ENCODE measurements at regions not wholly inside any gene's neighbourhood (a gene's known extent, or its start where the extent isn't known, plus 50 kb on each side); places are given as distances from the start of the nearest gene placed in this dataset.

- H3K9me3 Mint-ChIP-seq: no peaks in the 10 kb centered on the region
- DNase-seq: no peak
- no peaks in the 10 kb centered on the region for H3K4me1 Mint-ChIP-seq
- H3K27ac Mint-ChIP-seq: no peak overlapping the region
- H3K4me3 Mint-ChIP-seq: no peak overlapping the region
- no peaks in the 10 kb centered on the region for H3K27me3 Mint-ChIP-seq
- H3K36me3 Mint-ChIP-seq: no peaks in the 10 kb centered on the region
- ATAC-seq (replicated peaks): no peak
These were observed 205.8 kb downstream of the ARL6IP6 start for GRCh38 chr2:152924219-152924618.

GRCh38 chr2:152920846-152921245 is 202.4 kb downstream of the ARL6IP6 start:
- no peak for DNase-seq
- no peaks in the 10 kb centered on the region for H3K27me3 Mint-ChIP-seq
- no peaks in the 10 kb centered on the region for H3K4me1 Mint-ChIP-seq
- no peak for ATAC-seq (replicated peaks)
- peaks cover 0 to 3% of the 10 kb centered on the region in 2 donors for H3K9me3 Mint-ChIP-seq
- H3K36me3 Mint-ChIP-seq: no peaks in the 10 kb centered on the region
- no peak overlapping the region for H3K4me3 Mint-ChIP-seq
- H3K27ac Mint-ChIP-seq: no peak overlapping the region

- Mint-ChIP-seq H3K27ac (no peak overlapping the region), H3K4me1 (no peaks in the 10 kb centered on the region), H3K4me3 (no peak overlapping the region), H3K27me3 (no peaks in the 10 kb centered on the region), H3K9me3 (peaks cover 0 to 3% of the 10 kb centered on the region in 2 donors), H3K36me3 (no peaks in the 10 kb centered on the region)
- no peak for DNase-seq
- ATAC-seq (replicated peaks): no peak
These were observed 192.6 kb downstream of the ARL6IP6 start for GRCh38 chr2:152910970-152911369.

- H3K9me3 Mint-ChIP-seq: peaks cover 0 to under 1% of the 10 kb centered on the region in 2 donors
- no peaks in the 10 kb centered on the region for H3K27me3 Mint-ChIP-seq
- H3K27ac Mint-ChIP-seq: no peak overlapping the region
- ATAC-seq (replicated peaks) (no peak), DNase-seq (no peak)
- no peaks in the 10 kb centered on the region for H3K36me3 Mint-ChIP-seq
- H3K4me1 Mint-ChIP-seq: no peaks in the 10 kb centered on the region
- no peak overlapping the region for H3K4me3 Mint-ChIP-seq
These were observed 188.6 kb downstream of the ARL6IP6 start for GRCh38 chr2:152907046-152907445.

DNA sequence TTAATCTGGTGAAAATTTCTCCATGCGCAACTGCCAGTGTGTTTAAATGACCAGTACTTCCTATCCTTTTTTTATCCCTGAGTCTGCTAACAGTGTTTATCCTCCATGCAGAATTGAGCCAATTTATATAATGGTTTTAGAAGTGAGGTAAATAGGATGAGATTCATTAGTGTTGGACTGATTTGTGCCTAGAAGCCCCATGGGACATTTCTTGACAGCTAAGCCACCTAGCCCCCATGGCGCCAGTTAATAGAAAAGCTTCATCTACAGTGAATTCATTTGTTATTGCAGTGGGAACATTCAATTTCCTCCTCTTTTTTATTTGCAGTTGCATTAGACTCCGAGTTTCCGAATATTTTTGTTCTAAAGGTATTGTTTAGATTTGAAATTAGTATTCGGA is 175.6 kb downstream of the ARL6IP6 start:
- Mint-ChIP-seq H3K36me3 (no peaks in the 10 kb centered on the region), H3K4me1 (no peaks in the 10 kb centered on the region), H3K27me3 (no peaks in the 10 kb centered on the region), H3K9me3 (peaks cover 0 to 2% of the 10 kb centered on the region in 2 donors), H3K27ac (no peak overlapping the region), H3K4me3 (no peak overlapping the region)
- DNase-seq (no peak), ATAC-seq (replicated peaks) (no peak)

DNA sequence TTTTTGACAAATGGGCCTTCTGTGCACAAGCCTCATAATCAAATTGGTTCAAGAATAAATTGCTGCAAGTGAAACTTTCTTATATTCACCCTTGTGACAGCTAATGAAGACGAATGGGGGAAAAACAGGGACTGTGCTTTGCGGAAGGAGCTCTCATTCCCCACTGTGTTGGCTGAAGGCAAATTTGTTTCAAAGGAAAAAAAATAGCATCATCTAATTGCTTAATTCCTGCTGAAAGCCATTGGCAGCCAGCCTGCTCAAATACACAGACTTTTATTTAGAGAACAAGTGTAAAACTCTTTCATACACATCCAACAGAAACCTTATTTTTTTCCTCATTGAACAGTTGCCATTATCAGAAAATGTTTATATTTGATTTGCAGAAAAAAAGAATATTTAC is 172.3 kb downstream of the ARL6IP6 start:
- H3K4me1 Mint-ChIP-seq: no peaks in the 10 kb centered on the region
- DNase-seq (no peak), ATAC-seq (replicated peaks) (no peak)
- H3K4me3 Mint-ChIP-seq: no peak overlapping the region
- H3K27ac Mint-ChIP-seq: no peak overlapping the region
- no peaks in the 10 kb centered on the region for H3K9me3 Mint-ChIP-seq
- H3K36me3 Mint-ChIP-seq: no peaks in the 10 kb centered on the region
- H3K27me3 Mint-ChIP-seq: no peaks in the 10 kb centered on the region

DNA sequence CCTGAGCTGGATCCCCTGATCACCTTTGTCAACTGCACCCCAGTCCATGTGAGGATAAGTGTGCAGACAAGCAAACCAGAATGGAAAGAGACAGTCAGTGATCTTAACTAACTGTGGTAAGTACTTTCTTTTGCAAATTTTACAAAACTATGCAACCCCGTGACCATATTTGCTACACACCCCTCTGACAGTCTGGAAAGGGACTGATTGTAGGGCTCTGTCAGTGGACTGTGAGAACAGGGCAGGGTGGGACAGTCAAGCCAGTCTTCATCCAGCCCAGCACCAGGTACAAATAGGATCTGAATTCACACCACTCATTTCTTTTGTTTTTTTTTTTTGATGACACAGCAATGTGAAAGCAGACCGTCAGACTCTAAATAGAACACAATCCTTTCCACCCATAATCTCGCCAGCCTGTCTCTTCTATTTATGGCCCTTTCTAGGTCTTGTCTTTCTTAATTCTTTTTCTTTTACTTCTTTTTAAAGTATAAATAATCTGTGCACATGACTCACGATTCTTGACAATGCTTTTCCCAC is 165.6 kb downstream of the ARL6IP6 start:
- H3K4me3 Mint-ChIP-seq: no peak overlapping the region
- DNase-seq (no peak), ATAC-seq (replicated peaks) (no peak)
- peaks cover 0 to 2% of the 10 kb centered on the region in 2 donors for H3K9me3 Mint-ChIP-seq
- no peaks in the 10 kb centered on the region for H3K27me3 Mint-ChIP-seq
- H3K27ac Mint-ChIP-seq: no peak overlapping the region
- no peaks in the 10 kb centered on the region for H3K4me1 Mint-ChIP-seq
- H3K36me3 Mint-ChIP-seq: no peaks in the 10 kb centered on the region

DNA sequence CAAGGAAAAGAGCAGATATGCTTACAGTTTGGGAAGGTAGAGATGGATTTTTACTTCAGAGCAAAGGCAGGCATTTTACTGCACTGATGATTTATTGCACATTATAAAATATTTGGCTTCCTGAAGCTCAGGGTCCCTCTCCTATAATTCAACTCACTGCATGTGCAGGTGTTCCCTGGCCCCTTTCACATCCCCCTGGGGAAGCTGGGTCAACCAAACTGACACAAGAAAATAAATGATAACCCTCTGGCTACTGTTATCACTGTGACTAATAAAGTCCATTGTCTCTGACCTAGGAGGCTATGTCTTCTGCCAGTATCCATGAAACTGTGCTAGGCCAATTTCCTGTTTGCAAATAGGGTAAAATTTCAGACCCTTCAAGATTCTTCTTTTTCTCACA is 163.1 kb downstream of the ARL6IP6 start:
- ATAC-seq (replicated peaks) (no peak), DNase-seq (no peak)
- H3K9me3 Mint-ChIP-seq: peaks cover 0 to 3% of the 10 kb centered on the region in 2 donors
- H3K36me3 Mint-ChIP-seq: no peaks in the 10 kb centered on the region
- H3K27me3 Mint-ChIP-seq: no peaks in the 10 kb centered on the region
- H3K4me3 Mint-ChIP-seq: no peak overlapping the region
- no peak overlapping the region for H3K27ac Mint-ChIP-seq
- H3K4me1 Mint-ChIP-seq: no peaks in the 10 kb centered on the region

DNA sequence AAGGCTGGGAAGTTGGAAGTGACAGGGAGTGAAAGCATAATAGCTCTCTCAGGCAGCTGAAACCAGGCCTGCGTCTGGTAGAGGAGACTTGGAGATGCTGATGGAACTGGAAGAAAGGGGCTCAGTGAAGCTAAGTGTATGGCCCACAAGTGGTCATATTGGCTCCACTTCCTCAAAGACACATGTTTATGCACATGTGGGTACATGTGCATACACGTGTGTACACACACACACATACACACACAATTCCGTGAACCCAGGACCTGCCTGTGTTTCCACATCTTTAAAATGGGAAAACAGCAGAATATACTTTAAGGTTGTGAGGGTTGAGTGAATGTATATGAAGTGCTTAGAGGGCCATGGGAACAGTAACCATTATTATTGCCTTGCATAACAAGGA is 160.9 kb downstream of the ARL6IP6 start:
- Mint-ChIP-seq H3K4me1 (no peaks in the 10 kb centered on the region), H3K9me3 (peaks cover 0 to 3% of the 10 kb centered on the region in 2 donors), H3K36me3 (no peaks in the 10 kb centered on the region), H3K27ac (no peak overlapping the region), H3K4me3 (no peak overlapping the region), H3K27me3 (no peaks in the 10 kb centered on the region)
- ATAC-seq (replicated peaks) (no peak), DNase-seq (no peak)

DNA sequence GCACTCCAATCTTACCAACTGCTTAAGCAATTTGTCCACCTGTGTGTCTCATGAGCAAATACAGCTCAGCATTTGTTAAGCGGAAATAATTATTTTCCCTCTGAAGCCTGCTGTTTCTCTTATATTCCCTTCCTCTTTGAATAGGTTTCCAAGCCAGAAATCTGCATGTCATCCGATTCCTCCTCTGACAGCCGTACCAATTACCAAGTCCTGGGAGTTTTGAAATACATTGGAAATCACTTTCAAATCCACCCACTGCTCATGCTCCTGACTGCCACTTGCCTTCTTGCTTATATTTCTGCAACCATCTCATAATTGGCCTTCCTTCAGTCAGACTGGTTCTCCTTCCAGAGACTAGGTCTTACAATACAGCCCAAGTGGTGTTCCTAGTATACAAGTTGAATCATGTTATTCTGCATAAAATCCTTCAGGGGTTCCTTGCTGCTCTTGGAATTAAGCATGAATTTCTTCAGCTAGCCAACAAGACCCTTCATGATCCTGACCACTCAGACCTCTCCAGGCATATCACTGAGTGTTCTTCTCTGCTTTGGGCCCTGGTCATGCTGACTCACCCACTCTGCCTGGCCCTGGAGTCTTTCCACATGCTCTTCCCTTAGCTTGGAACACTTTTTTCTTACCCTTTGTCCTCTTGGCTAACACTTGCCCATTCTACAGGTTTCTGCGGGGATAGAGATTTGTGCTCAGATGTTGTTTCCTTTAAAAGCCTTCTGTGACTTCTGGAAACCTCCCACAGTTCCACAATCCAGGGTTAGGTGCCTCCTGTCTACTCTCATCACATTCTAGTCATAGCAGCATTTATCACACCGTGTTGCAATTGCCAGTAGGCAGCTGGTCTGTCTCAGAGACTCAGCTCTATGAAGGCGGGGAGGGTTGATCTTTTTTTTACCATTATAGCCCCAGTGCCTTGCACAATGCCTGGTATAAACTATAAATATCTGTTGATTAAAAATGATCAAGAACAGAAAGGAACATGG is 157.6 kb downstream of the ARL6IP6 start:
- DNase-seq (no peak), ATAC-seq (replicated peaks) (no peak)
- no peak overlapping the region for H3K4me3 Mint-ChIP-seq
- no peak overlapping the region for H3K27ac Mint-ChIP-seq
- peaks cover 0 to 3% of the 10 kb centered on the region in 2 donors for H3K9me3 Mint-ChIP-seq
- peaks cover 0 to 3% of the 10 kb centered on the region in 2 donors for H3K27me3 Mint-ChIP-seq
- H3K4me1 Mint-ChIP-seq: no peaks in the 10 kb centered on the region
- H3K36me3 Mint-ChIP-seq: no peaks in the 10 kb centered on the region

DNA sequence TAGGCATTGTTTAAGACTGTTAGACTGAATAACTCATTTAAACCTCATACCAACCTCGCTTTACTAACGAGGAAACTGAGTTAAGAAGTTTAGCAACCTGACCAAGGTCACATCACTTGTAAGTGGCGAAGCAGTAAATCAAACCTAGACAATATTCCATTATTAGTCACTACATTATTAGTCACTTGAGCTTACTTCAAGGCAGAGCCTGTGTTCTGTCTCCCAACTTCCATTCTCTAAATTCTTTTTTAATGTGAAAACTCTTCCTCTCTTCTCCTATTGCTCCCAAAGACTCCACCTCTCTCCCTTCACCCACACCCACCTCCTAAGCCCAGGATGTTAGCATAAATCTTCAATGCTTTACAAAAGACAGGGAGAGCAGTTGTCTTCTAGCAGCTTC is 156.5 kb downstream of the ARL6IP6 start:
- ATAC-seq (replicated peaks) (no peak), DNase-seq (no peak)
- H3K27ac Mint-ChIP-seq: no peak overlapping the region
- no peak overlapping the region for H3K4me3 Mint-ChIP-seq
- peaks cover 0 to 4% of the 10 kb centered on the region in 2 donors for H3K27me3 Mint-ChIP-seq
- no peaks in the 10 kb centered on the region for H3K36me3 Mint-ChIP-seq
- H3K4me1 Mint-ChIP-seq: no peaks in the 10 kb centered on the region
- H3K9me3 Mint-ChIP-seq: peaks cover 0 to 3% of the 10 kb centered on the region in 2 donors

DNA sequence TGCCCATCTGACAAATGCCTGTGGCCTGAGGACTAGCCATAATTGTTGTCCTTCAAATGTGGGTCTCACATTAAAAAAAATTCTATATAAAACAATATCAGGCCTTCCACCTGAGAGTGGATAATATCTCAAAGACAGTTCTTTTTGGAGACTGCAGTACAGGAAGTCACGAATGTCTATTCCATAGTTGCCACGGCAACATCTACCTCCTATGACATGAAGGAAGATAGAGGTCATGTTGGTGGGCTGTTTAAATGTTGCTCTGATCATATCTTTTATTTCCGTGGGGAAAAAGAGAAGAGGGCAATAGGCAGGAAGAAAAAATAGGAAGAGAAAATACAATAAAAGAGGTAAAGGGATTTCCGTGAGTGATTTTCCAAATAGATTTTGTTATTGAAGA is 151.8 kb downstream of the ARL6IP6 start:
- ATAC-seq (replicated peaks): no peak
- Mint-ChIP-seq H3K27ac (no peak overlapping the region), H3K9me3 (peaks cover 0 to 2% of the 10 kb centered on the region in 2 donors), H3K36me3 (no peaks in the 10 kb centered on the region), H3K4me3 (no peak overlapping the region), H3K4me1 (no peaks in the 10 kb centered on the region), H3K27me3 (peaks cover 0 to 4% of the 10 kb centered on the region in 2 donors)
- DNase-seq: no peak

DNA sequence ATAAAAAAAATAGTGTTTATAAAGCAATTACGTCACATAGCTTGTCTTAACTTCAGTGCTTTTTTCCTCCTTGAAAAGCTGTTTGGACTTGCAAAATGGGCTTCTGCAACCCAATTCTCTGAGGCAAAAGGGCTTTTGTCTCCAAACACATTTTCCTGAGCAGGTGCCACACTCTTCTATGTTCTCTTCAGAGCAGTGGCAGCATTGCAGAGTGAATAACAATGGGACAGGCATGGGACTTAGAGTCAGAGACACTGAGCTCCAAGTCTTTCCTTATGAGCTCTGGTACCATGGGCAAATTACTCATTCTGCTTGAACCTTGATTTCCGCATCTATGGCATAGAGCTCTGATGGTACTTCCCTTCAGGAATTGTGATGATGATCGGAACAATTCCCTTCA is 149.0 kb downstream of the ARL6IP6 start:
- ATAC-seq (replicated peaks): no peak
- no peak overlapping the region for H3K4me3 Mint-ChIP-seq
- H3K27ac Mint-ChIP-seq: no peak overlapping the region
- peaks cover 0 to 4% of the 10 kb centered on the region in 2 donors for H3K27me3 Mint-ChIP-seq
- H3K4me1 Mint-ChIP-seq: no peaks in the 10 kb centered on the region
- no peak for DNase-seq
- peaks cover 5 to 7% of the 10 kb centered on the region in 2 donors for H3K9me3 Mint-ChIP-seq
- H3K36me3 Mint-ChIP-seq: no peaks in the 10 kb centered on the region

DNA sequence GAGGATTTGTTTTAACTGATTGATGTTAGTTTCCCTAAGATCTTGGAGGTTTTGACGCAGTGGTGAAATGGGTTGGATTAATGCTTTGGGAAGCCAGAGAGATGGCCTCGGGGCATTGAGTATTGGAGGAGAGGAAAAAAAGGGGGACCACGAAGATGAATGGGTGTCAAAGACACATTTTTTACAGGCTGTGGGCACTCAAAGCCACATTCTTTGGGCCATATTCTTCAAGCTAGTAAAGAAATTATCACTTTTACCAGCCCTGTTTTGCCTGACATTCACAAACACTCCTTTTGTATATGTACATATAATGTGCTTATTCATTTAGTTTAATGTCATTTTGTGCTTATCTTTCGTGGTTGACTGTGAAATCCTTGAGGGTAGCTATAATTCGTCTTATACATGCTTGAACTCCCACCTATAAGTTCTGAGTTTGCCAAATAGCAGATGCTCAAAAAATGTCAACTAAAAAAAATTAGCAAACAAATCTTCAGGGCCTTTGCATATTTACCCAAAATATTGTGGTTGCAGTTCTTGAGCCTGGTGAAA is 146.3 kb downstream of the ARL6IP6 start:
- Mint-ChIP-seq H3K4me1 (no peaks in the 10 kb centered on the region), H3K27ac (no peak overlapping the region), H3K9me3 (peaks cover 11 to 15% of the 10 kb centered on the region in 2 donors), H3K27me3 (no peaks in the 10 kb centered on the region), H3K36me3 (no peaks in the 10 kb centered on the region), H3K4me3 (no peak overlapping the region)
- ATAC-seq (replicated peaks): no peak
- no peak for DNase-seq

GRCh38 chr2:152863826-152864225 is 145.4 kb downstream of the ARL6IP6 start:
- ATAC-seq (replicated peaks) (no peak), DNase-seq (no peak)
- Mint-ChIP-seq H3K4me1 (no peaks in the 10 kb centered on the region), H3K9me3 (peaks cover 11 to 15% of the 10 kb centered on the region in 2 donors), H3K36me3 (no peaks in the 10 kb centered on the region), H3K27ac (no peak overlapping the region), H3K27me3 (peaks cover 0 to 1% of the 10 kb centered on the region in 2 donors), H3K4me3 (no peak overlapping the region)

Measured in stimulated activated naive B cell treated with anti-CD40 and anti-IgM and Interleukin-4, amounts not matched to agents 10 μg/mL and 1 μg/mL and 100 μg/mL, for 72 hours (primary cell).